K562 (cell line): ENCODE measurements at regions not wholly inside any gene's neighbourhood (a gene's known extent, or its start where the extent isn't known, plus 50 kb on each side); places are given as distances from the start of the nearest gene placed in this dataset.

Experiments used
- ATAC-seq: fragments of 200-7000 bp; cut with Tn5 transposase; 3 replicates; pipeline ENCODE4 v1.9.1; 2020; ENCODE audit warnings: moderate library complexity
- BruUV-seq: library from RNA; stranded (reverse); fragments of 400-500 nt; replicated peaks from 2 replicates; lab custom pipeline; 2021; lab: Mats Ljungman, UMichigan
- CTCF ChIA-PET: fragments of 300-600 bp; formaldehyde crosslinking; extraction: SDS; loops from one replicate; lab custom pipeline; 2021; ENCODE audit warnings: low intra/inter-chr PET ratio; lab: Yijun Ruan, JAX
- POLR2A ChIA-PET: fragments of 300-600, 350-650 bp; sonication (Branson Sonifier 250); formaldehyde crosslinking; extraction: SDS; loops from one replicate; lab custom pipeline; 2021; ENCODE audit warnings: antibody characterized with exemption, inconsistent platforms; lab: Yijun Ruan, JAX
- DNase-seq, 4 experiments: peaks; one replicate each; pipeline versions ENCODE4 v3.0.0 to v3.0.0-alpha.2; 2011 to 2018; ENCODE audit warnings: low spot score in 3 of 4, mixed read lengths in 3 of 4; ENCODE audit errors: extremely low read depth in 1 of 4
- FAIRE-seq: peaks from 2 replicates; lab custom pipeline; 2011; peaks lifted over from hg19 to GRCh38; lab: Jason Lieb, UNC
- H2AFZ ChIP-seq: 2 replicates; pipeline ENCODE4 v1.6.0; 2011; ENCODE audit warnings: low read depth, low read length, control low read depth, inconsistent platforms
- H3K27ac ChIP-seq: fragments of 200-600 bp; 3 replicates; pipeline ENCODE4 v1.8.0; 2011; ENCODE audit warnings: low read depth, mild to moderate bottlenecking, control low read depth, inconsistent platforms, low read length, moderate library complexity, mixed read lengths; ENCODE audit errors: extremely low read depth
- H3K27me3 ChIP-seq, 2 experiments: fragments of 300-600 bp in 1 of 2; 2 replicates in 1 of 2; 3 replicates in 1 of 2; pipeline versions ENCODE4 v1.6.0 to v1.8.0; 2011; ENCODE audit warnings: inconsistent platforms in 2 of 2, low read length in 2 of 2, mild to moderate bottlenecking in 1 of 2, mixed read lengths in 1 of 2, moderate library complexity in 1 of 2; ENCODE audit not compliant: control insufficient read depth in 2 of 2, insufficient read depth in 2 of 2
- H3K36me3 ChIP-seq: fragments of 300-600 bp; 3 replicates; pipeline ENCODE4 v1.8.0; 2011; ENCODE audit warnings: mild to moderate bottlenecking, low read length, inconsistent platforms; ENCODE audit not compliant: control insufficient read depth, insufficient read depth
- H3K4me1 ChIP-seq, 2 experiments: fragments of 200-600 bp in 1 of 2; replicated peaks in 1 of 2; 2 replicates in 1 of 2; 3 replicates in 1 of 2; pipeline versions ENCODE4 v1.5.1 to v1.8.0; 2011; ENCODE audit warnings: inconsistent platforms in 2 of 2, low read length in 2 of 2, mild to moderate bottlenecking in 1 of 2, mixed read lengths in 1 of 2, moderate library complexity in 1 of 2; ENCODE audit not compliant: control insufficient read depth in 2 of 2, insufficient read depth in 2 of 2
- H3K4me2 ChIP-seq: 2 replicates; pipeline ENCODE4 v1.6.1; 2011; ENCODE audit warnings: low read length, control low read depth, inconsistent platforms, mixed read lengths; ENCODE audit not compliant: insufficient read depth
- H3K4me3 ChIP-seq: fragments of 200-600 bp; sonication (generic), shearing (Covaris generic); 2 replicates; pipeline ENCODE4 v1.5.1; 2016; ENCODE audit warnings: control low read depth, inconsistent platforms
- H3K79me2 ChIP-seq: fragments of 200-600 bp; 3 replicates; pipeline ENCODE4 v1.8.0; 2011; ENCODE audit warnings: low read length, inconsistent platforms; ENCODE audit not compliant: control insufficient read depth, insufficient read depth
- H3K9ac ChIP-seq, 2 experiments: 2 replicates each; pipeline versions ENCODE4 v1.6.0 to v1.6.1; 2011; ENCODE audit warnings: low read depth in 2 of 2, low read length in 2 of 2, control low read depth in 1 of 2, inconsistent platforms in 1 of 2, mild to moderate bottlenecking in 1 of 2, mixed read lengths in 1 of 2; ENCODE audit not compliant: insufficient read depth in 1 of 2
- H3K9me1 ChIP-seq: one replicate; pipeline ENCODE4 v1.6.0; 2011; ENCODE audit warnings: inconsistent platforms, mild to moderate bottlenecking, low read length, moderate library complexity; ENCODE audit not compliant: control insufficient read depth, insufficient read depth
- H3K9me3 ChIP-seq: replicated peaks from 2 replicates; pipeline ENCODE4 v1.5.1; 2011; ENCODE audit warnings: low read depth, low read length, inconsistent platforms; ENCODE audit not compliant: control insufficient read depth, insufficient read depth
- H4K20me1 ChIP-seq: replicated peaks from 2 replicates; pipeline ENCODE4 v1.6.1; 2011; ENCODE audit warnings: low read length, inconsistent platforms, mixed read lengths; ENCODE audit not compliant: control insufficient read depth, insufficient read depth
- ARID2 ChIP-seq: fragments of 450-650 bp; IDR thresholded peaks from 2 replicates; pipeline ENCODE4 v1.6.1; 2017; ENCODE audit warnings: antibody characterized with exemption, mild to moderate bottlenecking
- CBX3 ChIP-seq, 2 experiments: IDR thresholded peaks; 1 replicate in 1 of 2; 2 replicates in 1 of 2; pipeline ENCODE4 v1.6.1; 2012; ENCODE audit warnings: inconsistent platforms in 2 of 2, low read length in 2 of 2, borderline replicate concordance in 1 of 2, control low read depth in 1 of 2
- EWSR1 ChIP-seq: fragments of 450-650 bp; IDR thresholded peaks from 2 replicates; pipeline ENCODE4 v1.6.1; 2018; ENCODE audit warnings: borderline replicate concordance, mild to moderate bottlenecking, low read depth, moderate library complexity; ENCODE audit not compliant: partially characterized antibody
- GTF2A2 ChIP-seq: IDR thresholded peaks from 2 replicates; pipeline ENCODE4 v1.6.1; 2016; ENCODE audit warnings: mild to moderate bottlenecking, missing genetic modification characterization, missing compliant biosample characterization
- HMG20A ChIP-seq: fragments of 450-650 bp; formaldehyde crosslinking; conservative IDR thresholded peaks from 2 replicates; pipeline ENCODE4 v1.4.0; 2020; ENCODE audit warnings: mild to moderate bottlenecking, mixed read lengths
- NR1H2 ChIP-seq: sonication (generic); formaldehyde crosslinking; IDR thresholded peaks from 2 replicates; pipeline ENCODE4 v1.4.0; 2020; ENCODE audit warnings: mild to moderate bottlenecking, missing genetic modification reagents
- POLR3A ChIP-seq: IDR thresholded peaks from 2 replicates; pipeline ENCODE4 v1.6.1; 2011; ENCODE audit warnings: borderline replicate concordance, mild to moderate bottlenecking, moderate library complexity; ENCODE audit not compliant: insufficient read length, insufficient read depth; ENCODE audit errors: extremely low read depth
- ZFP30 ChIP-seq: fragments of 250-450 bp; sonication (Bioruptor Pico); IDR thresholded peaks from 2 replicates; pipeline ENCODE4 v1.8.0; 2022; ENCODE audit warnings: moderate library complexity, mild to moderate bottlenecking, inconsistent platforms, borderline replicate concordance
- WGBS: fragments of 100-300 bp; shearing (Covaris generic); methylation state at CpG from one replicate; pipeline ENCODE4 v1.1.6; 2016; ENCODE audit warnings: low coverage, mixed read lengths; ENCODE audit not compliant: insufficient coverage; ENCODE audit errors: missing lambda C conversion rate; 5-methylcytosine and 5-hydroxymethylcytosine counted together
- in situ Hi-C: fragments of 300-500 bp; cut with MboI; formaldehyde crosslinking; loops from 4 replicates; pipeline ENCODE4 v1.15.0; 2018; ENCODE audit warnings: inconsistent platforms, mixed read lengths
- intact Hi-C: fragments of 100-400 bp; cut with micrococcal nuclease; formaldehyde crosslinking; loops from 2 replicates; pipeline ENCODE4 v1.14.2; 2022

DNA sequence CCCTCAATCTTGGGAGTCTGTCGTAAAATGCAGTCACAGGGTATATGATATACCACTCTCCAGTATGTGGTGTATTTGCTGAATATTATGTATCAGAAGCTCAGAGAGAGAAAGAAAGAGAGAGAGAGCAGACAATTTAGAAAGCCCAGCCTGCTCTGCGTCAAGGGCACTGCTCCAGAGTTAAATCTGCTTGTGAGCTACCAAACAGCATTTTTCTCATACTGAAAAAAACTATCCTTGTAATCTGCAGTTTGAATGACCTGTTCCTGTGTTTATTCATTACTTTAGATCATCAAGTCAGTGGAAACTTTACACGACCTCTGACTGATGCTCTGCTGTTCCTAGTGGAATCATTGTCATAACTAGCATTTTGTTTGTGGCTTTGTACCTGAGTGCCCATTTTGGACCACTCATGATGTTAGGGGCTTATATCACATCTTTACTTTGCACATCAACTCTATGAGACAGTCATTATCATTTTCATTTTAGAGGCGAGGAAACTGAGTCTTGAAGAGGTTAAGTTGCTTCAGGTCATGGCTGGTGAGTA, 89.2 kb upstream of the PELI1 start:
- H3K36me3 ChIP-seq = no peaks in the 10 kb centered on the region
- no peaks in the 10 kb centered on the region for H4K20me1 ChIP-seq
- WGBS = 11% methylated on average over 4 of the region's 4 CpGs
- no peak overlapping the region for H3K4me3 ChIP-seq
- no peak overlapping the region for H3K4me2 ChIP-seq
- no peak for TF ChIP-seq ZFP30
- TF ChIP-seq GTF2A2 = no peak
- TF ChIP-seq CBX3 (IDR thresholded peaks at IDR 0.05; ENCODE audit: borderline replicate concordance in 1 of 2, low read length in 2 of 2) = no peak
- no peak for TF ChIP-seq ARID2
- no peak for TF ChIP-seq NR1H2 (CRISPR knock-in tag)
- TF ChIP-seq POLR3A = no peak
- TF ChIP-seq HMG20A (CRISPR knock-in tag) = no peak
- TF ChIP-seq EWSR1 = no peak
- no peaks in the 10 kb centered on the region for H3K9me3 ChIP-seq
- ATAC-seq = no peak
- POLR2A ChIA-PET = interaction anchor here (1.0 to 1.2 kb wide), 2 partner anchors 9 to 11 kb away, joined by 3 to 4 read pairs; no protein-coding TSS in a partner anchor
- no peak overlapping the region for H3K27ac ChIP-seq
- H3K9ac ChIP-seq = no peak overlapping the region
- H2AFZ ChIP-seq = no peak overlapping the region
- CTCF ChIA-PET = no interaction called here
- no TSS peak for BruUV-seq
- no peaks in the 10 kb centered on the region for H3K79me2 ChIP-seq
- 0 out of 5 replicates have a peak, but pooled peaks cover 0 to 9% of the 10 kb centered on the region in 2 experiments for H3K4me1 ChIP-seq
- in situ Hi-C loops (no loop called here), intact Hi-C loops (no loop called here)
- H3K27me3 ChIP-seq = no peaks in the 10 kb centered on the region
- no peaks in the 10 kb centered on the region for H3K9me1 ChIP-seq
- FAIRE-seq = no peak
- DNase-seq = no peak
